Esophagus muscularis mucosa (tissue), 3 donors: ENCODE measurements at regions not wholly inside any gene's neighbourhood (a gene's known extent, or its start where the extent isn't known, plus 50 kb on each side); places are given as distances from the start of the nearest gene placed in this dataset.

ENCODE experiments used
- EP300 ChIP-seq: sonication (generic); formaldehyde crosslinking; IDR thresholded peaks from one replicate; pipeline ENCODE4 v1.6.1; 2017; ENCODE audit warnings: antibody characterized with exemption
- TF ChIP-seq, protein P1 (sequence below), 3 experiments: fragments of 200-600 bp in 2 of 3; fragments of 450-650 bp in 1 of 3; sonication (generic) in 2 of 3; IDR thresholded peaks; one replicate each; pipeline ENCODE4 v1.5.1; 2017 to 2019; ENCODE audit warnings: antibody characterized with exemption in 3 of 3, mild to moderate bottlenecking in 2 of 3, moderate library complexity in 1 of 3

DNA sequence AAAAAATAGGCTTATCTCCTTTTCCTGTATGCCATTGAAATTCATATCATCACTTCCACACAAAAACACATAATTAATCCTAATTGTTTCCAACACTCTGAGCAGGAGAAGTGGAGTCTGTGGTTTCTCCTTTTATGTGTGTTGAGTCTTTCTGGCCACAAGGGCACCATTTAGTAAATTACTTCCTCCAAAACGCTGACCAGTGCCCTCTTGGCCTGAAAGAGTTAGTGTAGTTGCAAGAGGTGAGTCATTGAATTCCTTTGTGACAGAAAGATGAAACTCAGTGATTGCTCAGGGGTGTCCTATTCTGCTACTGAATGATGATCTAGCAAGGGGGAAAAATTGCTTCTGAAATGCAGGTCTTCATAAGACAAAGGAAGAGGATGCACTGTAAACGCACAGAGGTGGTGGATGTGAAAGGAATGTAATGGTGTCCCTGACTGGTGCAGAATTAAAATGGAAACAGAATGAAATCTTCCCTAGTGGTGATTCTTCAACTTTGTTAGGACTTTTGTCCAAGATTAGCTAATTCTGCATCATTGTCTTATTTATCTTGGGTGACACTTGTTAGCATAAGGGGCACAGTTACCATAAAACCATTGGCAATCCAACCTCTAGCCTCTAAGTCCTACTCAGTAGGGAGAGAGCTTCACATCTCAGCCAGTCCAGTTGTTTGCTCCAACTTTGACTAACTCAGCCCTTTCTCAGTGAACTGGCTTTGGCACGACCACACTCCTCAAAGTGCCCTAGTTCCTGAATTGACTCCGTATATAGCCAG is 208.4 kb upstream of the NANOGP8 start:
- no peak for TF ChIP-seq EP300
- TF ChIP-seq, protein P1, sequence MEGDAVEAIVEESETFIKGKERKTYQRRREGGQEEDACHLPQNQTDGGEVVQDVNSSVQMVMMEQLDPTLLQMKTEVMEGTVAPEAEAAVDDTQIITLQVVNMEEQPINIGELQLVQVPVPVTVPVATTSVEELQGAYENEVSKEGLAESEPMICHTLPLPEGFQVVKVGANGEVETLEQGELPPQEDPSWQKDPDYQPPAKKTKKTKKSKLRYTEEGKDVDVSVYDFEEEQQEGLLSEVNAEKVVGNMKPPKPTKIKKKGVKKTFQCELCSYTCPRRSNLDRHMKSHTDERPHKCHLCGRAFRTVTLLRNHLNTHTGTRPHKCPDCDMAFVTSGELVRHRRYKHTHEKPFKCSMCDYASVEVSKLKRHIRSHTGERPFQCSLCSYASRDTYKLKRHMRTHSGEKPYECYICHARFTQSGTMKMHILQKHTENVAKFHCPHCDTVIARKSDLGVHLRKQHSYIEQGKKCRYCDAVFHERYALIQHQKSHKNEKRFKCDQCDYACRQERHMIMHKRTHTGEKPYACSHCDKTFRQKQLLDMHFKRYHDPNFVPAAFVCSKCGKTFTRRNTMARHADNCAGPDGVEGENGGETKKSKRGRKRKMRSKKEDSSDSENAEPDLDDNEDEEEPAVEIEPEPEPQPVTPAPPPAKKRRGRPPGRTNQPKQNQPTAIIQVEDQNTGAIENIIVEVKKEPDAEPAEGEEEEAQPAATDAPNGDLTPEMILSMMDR (IDR thresholded peaks at IDR 0.05) = no peak
